AG09319 (cell line): ENCODE measurements at regions not wholly inside any gene's neighbourhood (a gene's known extent, or its start where the extent isn't known, plus 50 kb on each side); places are given as distances from the start of the nearest gene placed in this dataset.

Experiments
- DNase-seq: peaks from one replicate; pipeline ENCODE4 v3.0.0-alpha.2; 2010; ENCODE audit warnings: low read depth; ENCODE audit errors: extremely low read depth
- TF ChIP-seq, protein P1 (sequence below): IDR thresholded peaks from 2 replicates; pipeline ENCODE4 v1.5.1; 2011; ENCODE audit warnings: low read depth, mild to moderate bottlenecking, inconsistent platforms, low read length, moderate library complexity

DNA sequence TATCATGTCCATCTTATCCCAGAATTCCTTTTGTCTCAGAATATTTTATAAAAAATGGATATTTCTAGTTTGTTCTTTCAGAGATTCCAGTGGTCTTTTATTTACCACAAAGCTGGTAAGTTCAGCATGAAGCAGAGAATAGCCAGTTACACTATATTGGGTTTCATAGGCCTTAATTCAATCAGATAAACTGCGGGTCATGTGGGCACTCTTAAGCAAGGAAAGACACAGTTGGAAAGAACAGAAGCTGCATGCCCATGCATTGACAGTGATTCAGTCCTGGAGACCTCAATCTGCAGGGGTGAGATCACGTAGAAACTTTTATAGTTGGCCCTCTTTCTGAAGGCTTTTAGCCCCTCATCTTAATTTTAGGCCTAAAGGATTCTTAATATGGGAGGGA lies 281.3 kb upstream of the IGFBP3 start:
- TF ChIP-seq, protein P1, sequence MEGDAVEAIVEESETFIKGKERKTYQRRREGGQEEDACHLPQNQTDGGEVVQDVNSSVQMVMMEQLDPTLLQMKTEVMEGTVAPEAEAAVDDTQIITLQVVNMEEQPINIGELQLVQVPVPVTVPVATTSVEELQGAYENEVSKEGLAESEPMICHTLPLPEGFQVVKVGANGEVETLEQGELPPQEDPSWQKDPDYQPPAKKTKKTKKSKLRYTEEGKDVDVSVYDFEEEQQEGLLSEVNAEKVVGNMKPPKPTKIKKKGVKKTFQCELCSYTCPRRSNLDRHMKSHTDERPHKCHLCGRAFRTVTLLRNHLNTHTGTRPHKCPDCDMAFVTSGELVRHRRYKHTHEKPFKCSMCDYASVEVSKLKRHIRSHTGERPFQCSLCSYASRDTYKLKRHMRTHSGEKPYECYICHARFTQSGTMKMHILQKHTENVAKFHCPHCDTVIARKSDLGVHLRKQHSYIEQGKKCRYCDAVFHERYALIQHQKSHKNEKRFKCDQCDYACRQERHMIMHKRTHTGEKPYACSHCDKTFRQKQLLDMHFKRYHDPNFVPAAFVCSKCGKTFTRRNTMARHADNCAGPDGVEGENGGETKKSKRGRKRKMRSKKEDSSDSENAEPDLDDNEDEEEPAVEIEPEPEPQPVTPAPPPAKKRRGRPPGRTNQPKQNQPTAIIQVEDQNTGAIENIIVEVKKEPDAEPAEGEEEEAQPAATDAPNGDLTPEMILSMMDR: no peak
- no peak for DNase-seq

DNA sequence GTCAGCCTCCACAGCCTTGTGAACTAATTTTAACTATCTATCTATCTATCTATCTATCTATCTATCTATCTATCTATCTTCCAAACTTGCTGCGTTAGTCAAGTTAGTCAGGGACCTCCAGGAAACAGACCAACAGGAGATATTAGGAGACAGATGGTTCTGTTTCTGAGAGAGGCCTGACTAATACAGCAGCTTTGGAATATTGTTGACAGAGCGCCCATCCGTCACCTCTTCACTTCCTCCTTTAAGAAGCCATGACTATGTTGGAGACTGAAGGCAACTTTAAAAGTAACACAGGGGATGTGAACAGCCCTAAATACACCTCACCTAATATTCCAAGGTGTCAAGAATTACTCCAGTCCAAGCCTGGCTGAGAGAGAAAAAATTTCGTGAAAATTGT lies 280.9 kb upstream of the IGFBP3 start:
- no peak for DNase-seq
- TF ChIP-seq, protein P1: no peak

DNA sequence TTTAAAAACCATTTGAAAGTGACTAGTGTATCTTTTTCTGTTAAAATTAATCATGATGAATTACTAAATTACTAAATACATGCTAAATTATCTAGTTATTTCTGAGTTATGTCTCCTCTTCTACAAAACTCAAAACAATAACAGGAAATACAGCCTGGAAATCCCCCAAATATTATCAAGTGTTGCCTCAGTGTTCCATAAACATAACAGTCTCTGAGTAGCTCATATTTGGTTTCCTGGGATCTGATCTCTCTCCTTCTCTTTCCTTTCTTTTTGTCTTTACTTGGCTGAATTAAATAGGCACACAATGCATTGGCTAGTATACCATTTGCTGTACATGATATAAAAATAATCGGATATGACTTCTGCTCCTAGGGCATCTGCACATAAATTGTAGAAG lies 277.6 kb upstream of the IGFBP3 start:
- DNase-seq: no peak
- TF ChIP-seq, protein P1: no peak

DNA sequence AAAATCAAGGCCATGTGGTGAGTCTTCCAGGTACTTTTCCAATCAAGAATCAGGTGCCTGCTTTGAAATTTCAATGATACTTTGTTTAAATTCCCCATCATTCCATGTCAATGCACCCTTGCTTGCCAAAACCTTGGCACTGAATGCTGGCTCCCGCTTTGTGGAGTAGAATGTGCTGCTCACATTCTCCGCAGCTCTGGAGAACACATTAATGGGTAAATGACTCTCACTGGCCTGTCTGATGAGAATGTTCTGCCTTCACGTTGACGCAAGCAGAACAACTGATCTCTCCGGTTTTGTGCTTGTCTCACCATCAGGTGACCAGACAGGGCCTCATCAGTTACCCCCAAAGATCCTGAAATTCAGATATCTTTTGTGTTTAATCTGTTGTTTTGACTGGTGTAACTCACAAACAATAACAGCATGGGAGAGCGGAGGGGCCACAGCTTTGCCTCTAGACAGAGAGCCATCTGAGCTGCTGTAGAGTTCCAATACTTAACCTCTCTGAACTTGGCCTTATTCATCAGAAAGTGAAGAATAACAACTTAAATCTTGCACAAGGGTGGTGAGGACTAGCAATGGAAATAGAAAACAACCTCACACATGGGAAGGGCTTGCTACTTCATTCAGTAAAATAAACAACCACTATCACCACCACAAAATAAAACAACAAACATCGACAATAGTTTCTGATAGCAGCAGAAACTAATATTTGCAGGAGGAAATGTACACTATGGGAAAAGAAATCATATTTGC lies 276.9 kb upstream of the IGFBP3 start:
- DNase-seq: no peak
- TF ChIP-seq, protein P1: no peak

DNA sequence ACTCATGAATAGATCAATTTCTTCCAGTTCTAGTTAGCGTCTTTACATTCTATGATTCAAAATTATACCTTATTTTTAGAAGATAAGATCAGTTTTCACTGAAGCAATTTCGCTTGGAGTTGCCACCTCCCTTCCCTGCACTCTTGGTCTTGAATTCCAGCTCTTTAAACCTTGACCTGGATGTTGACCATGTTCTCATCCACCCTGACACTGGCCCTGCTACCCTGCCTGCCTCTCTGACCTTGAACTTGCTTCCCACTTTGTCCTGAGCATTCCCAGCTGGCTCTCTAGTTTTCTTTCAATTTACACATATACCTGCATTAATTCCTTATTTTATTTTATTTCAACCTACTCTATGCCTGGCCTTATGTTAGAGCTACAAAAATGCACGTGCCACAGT lies 274.9 kb upstream of the IGFBP3 start:
- TF ChIP-seq, protein P1: no peak
- no peak for DNase-seq

DNA sequence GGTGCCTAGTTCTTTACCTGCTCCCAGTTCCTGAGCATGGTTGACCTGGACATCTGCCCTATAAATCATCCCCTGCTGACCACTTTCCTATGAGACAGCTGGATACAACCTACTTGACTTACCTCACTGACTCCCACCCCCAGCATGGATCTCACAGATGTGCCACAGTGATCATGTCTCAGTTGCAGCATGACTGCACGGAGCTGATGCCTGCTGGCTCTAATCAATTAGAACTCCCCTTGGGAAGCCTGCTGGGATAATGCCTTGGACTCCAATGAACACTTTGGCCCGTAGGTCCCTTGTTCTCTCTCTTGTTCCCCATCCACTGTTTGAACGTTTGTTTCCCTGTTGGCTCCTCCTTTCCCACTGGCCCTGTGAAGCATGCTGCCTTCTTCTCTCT lies 271.2 kb upstream of the IGFBP3 start:
- TF ChIP-seq, protein P1: no peak
- no peak for DNase-seq

DNA sequence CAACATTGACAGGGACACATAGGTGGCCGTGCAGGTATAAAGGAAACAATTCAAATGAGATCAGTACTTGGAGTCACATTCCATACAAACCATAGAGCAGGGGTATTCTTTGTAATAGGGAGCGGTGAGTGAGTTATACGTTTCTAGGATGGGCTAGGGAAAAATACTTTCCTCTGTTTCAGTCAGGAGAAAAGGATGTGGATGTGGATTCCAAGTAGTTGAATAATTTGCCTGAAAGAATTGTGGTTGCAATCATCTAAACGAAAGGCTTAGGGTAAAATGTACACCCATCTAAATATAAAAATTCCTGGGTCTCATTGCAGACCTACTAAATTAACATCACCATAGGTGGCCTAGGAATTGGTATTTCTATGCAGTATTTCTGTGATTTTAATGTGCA lies 270.7 kb upstream of the IGFBP3 start:
- TF ChIP-seq, protein P1: no peak
- no peak for DNase-seq
